ENCODE measurements at regions not wholly inside any gene's neighbourhood (a gene's known extent, or its start where the extent isn't known, plus 50 kb on each side); places are given as distances from the start of the nearest gene placed in this dataset.
A peak's percentile ranks its signal among the peaks of the same experiment; 100 is the strongest.

GRCh38 chr2:20514596-20515269 is 67.9 kb downstream of the RHOB start:
- Histone ChIP-seq H3K18ac (ENCODE audit: low read depth, low read length) (peak overlapping the region; percentile 90), H3K14ac (replicated peaks; ENCODE audit: low read depth, low read length) (peak overlapping the region; percentile 94), H3K4ac (ENCODE audit: low read depth, low read length) (peak overlapping the region; percentile 95), H2AK9ac (replicated peaks; ENCODE audit: low read depth, low read length, poor library complexity) (peak overlapping the region; percentile 68), H4K8ac (ENCODE audit: low read depth in 2 of 2, low read length in 2 of 2) (peak overlapping the region; percentile 74 to 88), H3K4me3 (ENCODE audit: insufficient read depth, low read depth, low read length) (no peak overlapping the region), H3K27me3 (ENCODE audit: control insufficient read depth, insufficient read depth, low read length) (no peaks in the 10 kb centered on the region), H4K5ac (ENCODE audit: low read depth, low read length) (peak overlapping the region; percentile 95), H2BK5ac (ENCODE audit: low read depth, low read length, poor library complexity, severe bottlenecking) (peak overlapping the region; percentile 78), H2BK15ac (ENCODE audit: low read depth, low read length) (peak overlapping the region; percentile 92; the same call in 2 of the 3 replicates), H3K4me1 (ENCODE audit: control insufficient read depth, insufficient read depth, low read length) (peaks cover 16% of the 10 kb centered on the region), H3K4me2 (ENCODE audit: low read depth, low read length) (peak overlapping the region; percentile 30; the same call in 1 of the 2 replicates), H2BK20ac (ENCODE audit: low read depth, low read length) (peak overlapping the region; percentile 98), H3K9ac (ENCODE audit: low read depth, low read length) (no peak overlapping the region), H3K27ac (ENCODE audit: insufficient read depth, low read length) (peak overlapping the region; percentile 68; the same call in 1 of the 2 replicates), H4K91ac (ENCODE audit: insufficient read depth, low read depth, low read length) (peak overlapping the region; percentile 98), H3K36me3 (ENCODE audit: control insufficient read depth, insufficient read depth, low read length) (no peaks in the 10 kb centered on the region), H3K23ac (ENCODE audit: low read depth, low read length) (peak overlapping the region; percentile 78), H2BK120ac (ENCODE audit: low read depth, low read length) (peak overlapping the region; percentile 97), H3K79me1 (ENCODE audit: low read depth in 1 of 2, low read length in 2 of 2) (no peaks in the 10 kb centered on the region), H3K9me3 (ENCODE audit: control insufficient read depth, insufficient read depth, low read length) (peaks cover 2% of the 10 kb centered on the region; the same call in 1 of the 2 replicates), H2AFZ (replicated peaks; ENCODE audit: low read length, poor library complexity) (peak overlapping the region; percentile 69), H4K20me1 (ENCODE audit: insufficient read depth, low read length) (no peaks in the 10 kb centered on the region), H2AK5ac (ENCODE audit: low read depth, low read length) (peak overlapping the region; percentile 96), H3K9me1 (ENCODE audit: insufficient read depth, low read length) (peaks cover 17% of the 10 kb centered on the region), H3K56ac (ENCODE audit: extremely low read depth, insufficient read depth, low read length) (peak overlapping the region; percentile 54; the same call in 1 of the 2 replicates)
- intact Hi-C loops (cut with micrococcal nuclease), result no loop called here
- WGBS, 2 experiments (ENCODE audit: extremely low coverage in 2 of 2, insufficient read length in 1 of 2), result no CpG with 5 or more reads among the region's 8 CpGs
- ChIA-PET CTCF (no interaction called here), POLR2A (ENCODE audit: unreplicated experiment) (no interaction called here)
- dilution Hi-C loops (cut with HindIII; ENCODE audit: low sequenced_read_pairs, unreplicated experiment), result no loop called here
- peak; percentile 98 for DNase-seq
- TF ChIP-seq, protein P1, sequence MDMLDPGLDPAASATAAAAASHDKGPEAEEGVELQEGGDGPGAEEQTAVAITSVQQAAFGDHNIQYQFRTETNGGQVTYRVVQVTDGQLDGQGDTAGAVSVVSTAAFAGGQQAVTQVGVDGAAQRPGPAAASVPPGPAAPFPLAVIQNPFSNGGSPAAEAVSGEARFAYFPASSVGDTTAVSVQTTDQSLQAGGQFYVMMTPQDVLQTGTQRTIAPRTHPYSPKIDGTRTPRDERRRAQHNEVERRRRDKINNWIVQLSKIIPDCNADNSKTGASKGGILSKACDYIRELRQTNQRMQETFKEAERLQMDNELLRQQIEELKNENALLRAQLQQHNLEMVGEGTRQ (IDR thresholded peaks at IDR 0.05; ENCODE audit: low read depth, low read length), result no peak
- no peak for TF ChIP-seq ELK1 (IDR thresholded peaks at IDR 0.05; ENCODE audit: borderline replicate concordance, low read depth, low read length)
- TF ChIP-seq CEBPB (IDR thresholded peaks at IDR 0.05; ENCODE audit: low read depth, low read length), result peak; percentile 72
- TF ChIP-seq MAZ (IDR thresholded peaks at IDR 0.05; ENCODE audit: borderline replicate concordance, low read depth, low read length), result peak; percentile 60
- TF ChIP-seq FOS (IDR thresholded peaks at IDR 0.05; ENCODE audit: low read depth, low read length), result peak; percentile 88
- TF ChIP-seq RAD21 (IDR thresholded peaks at IDR 0.05; ENCODE audit: low read length), result peak; percentile 8; the same call in 1 of the 2 replicates
- 0 out of 2 replicates have a peak, but pooled peaks have one; percentile 26 for TF ChIP-seq MXI1 (IDR thresholded peaks at IDR 0.05; ENCODE audit: borderline replicate concordance, low read depth, low read length)
- TF ChIP-seq BHLHE40 (IDR thresholded peaks at IDR 0.05; ENCODE audit: low read depth, low read length), result peak; percentile 91
- BruUV-seq (replicated peaks), result no TSS peak
- in situ Hi-C loops (cut with MboI; ENCODE audit: low sequenced_read_pairs), result no loop called here
- peak; percentile 98 for ATAC-seq (ENCODE audit: low read depth)
